CD14-positive monocyte (primary cell): ENCODE measurements at regions not wholly inside any gene's neighbourhood (a gene's known extent, or its start where the extent isn't known, plus 50 kb on each side); places are given as distances from the start of the nearest gene placed in this dataset.

ENCODE experiments used
- DNase-seq, 3 donors: peaks; one replicate each; pipeline ENCODE4 v3.0.0-alpha.2; 2011 to 2022
- H2AFZ ChIP-seq: 2 replicates; pipeline ENCODE4 v1.6.0; 2012; ENCODE audit warnings: mild to moderate bottlenecking, low read depth, low read length, inconsistent platforms; ENCODE audit not compliant: insufficient read depth, poor library complexity, severe bottlenecking
- H3K27ac ChIP-seq, 2 donors: 1 replicate in 1 of 2; 2 replicates in 1 of 2; pipeline ENCODE4 v1.5.1; 2012 to 2013; ENCODE audit warnings: low read length in 2 of 2, control low read depth in 1 of 2, inconsistent platforms in 1 of 2, low read depth in 1 of 2, mild to moderate bottlenecking in 1 of 2
- H3K27me3 ChIP-seq, 2 donors: one replicate each; pipeline versions ENCODE4 v1.6.0 to v1.6.1; 2011 to 2013; ENCODE audit warnings: low read length in 2 of 2; ENCODE audit not compliant: control insufficient read depth in 2 of 2, insufficient read depth in 2 of 2
- H3K36me3 ChIP-seq, 2 donors: replicated peaks in 1 of 2; 1 replicate in 1 of 2; 2 replicates in 1 of 2; pipeline versions ENCODE4 v1.5.1 to v1.6.1; 2012 to 2013; ENCODE audit warnings: low read length in 2 of 2, control low read depth in 1 of 2, inconsistent platforms in 1 of 2, mild to moderate bottlenecking in 1 of 2; ENCODE audit not compliant: insufficient read depth in 2 of 2, control insufficient read depth in 1 of 2
- H3K4me1 ChIP-seq, 2 donors: 1 replicate in 1 of 2; 2 replicates in 1 of 2; pipeline versions ENCODE4 v1.5.1 to v1.6.1; 2012 to 2013; ENCODE audit warnings: low read length in 2 of 2, control low read depth in 1 of 2, inconsistent platforms in 1 of 2, mild to moderate bottlenecking in 1 of 2, moderate library complexity in 1 of 2; ENCODE audit not compliant: insufficient read depth in 2 of 2, control insufficient read depth in 1 of 2
- H3K4me2 ChIP-seq: replicated peaks from 2 replicates; pipeline ENCODE3; 2012; ENCODE audit warnings: low read length, moderate library complexity, mild to moderate bottlenecking; ENCODE audit not compliant: poor library complexity, severe bottlenecking; ENCODE audit errors: extremely low read depth
- H3K4me3 ChIP-seq, 3 experiments: fragments of 200-600 bp in 1 of 3; sonication (generic) in 1 of 3; replicated peaks in 1 of 3; 1 replicate in 2 of 3; 2 replicates in 1 of 3; pipeline ENCODE4 v1.5.1; 2011 to 2013; ENCODE audit warnings: low read length in 3 of 3, mild to moderate bottlenecking in 3 of 3, control low read depth in 2 of 3, low read depth in 2 of 3, inconsistent platforms in 1 of 3, moderate library complexity in 1 of 3
- H3K79me2 ChIP-seq: 2 replicates; pipeline ENCODE4 v1.6.0; 2012; ENCODE audit warnings: mild to moderate bottlenecking, control low read depth, inconsistent platforms, low read length, moderate library complexity; ENCODE audit not compliant: insufficient read depth
- H3K9ac ChIP-seq: 2 replicates; pipeline ENCODE4 v1.6.0; 2017; ENCODE audit warnings: low read length, mild to moderate bottlenecking; ENCODE audit not compliant: insufficient read depth, poor library complexity, severe bottlenecking
- H3K9me3 ChIP-seq, 2 donors: replicated peaks in 1 of 2; 1 replicate in 1 of 2; 2 replicates in 1 of 2; pipeline versions ENCODE4 v1.5.1 to v1.6.1; 2012 to 2013; ENCODE audit warnings: low read length in 2 of 2, control low read depth in 1 of 2; ENCODE audit not compliant: control insufficient read depth in 1 of 2, insufficient read depth in 1 of 2
- H4K20me1 ChIP-seq: 2 replicates; pipeline ENCODE4 v1.6.0; 2012; ENCODE audit warnings: mild to moderate bottlenecking, low read length, control low read depth, moderate library complexity; ENCODE audit not compliant: insufficient read depth
- H3K27ac Mint-ChIP-seq, 7 donors: one replicate each; pipeline ENCODE4 v1.8.0; 2020; ENCODE audit warnings: mild to moderate bottlenecking in 7 of 7, mixed read lengths in 7 of 7, moderate library complexity in 6 of 7, inconsistent platforms in 2 of 7
- H3K27me3 Mint-ChIP-seq, 3 donors: one replicate each; pipeline ENCODE4 v1.8.0; 2021 to 2022; ENCODE audit warnings: low read depth in 3 of 3, mild to moderate bottlenecking in 3 of 3, mixed read lengths in 3 of 3, moderate library complexity in 3 of 3, inconsistent platforms in 1 of 3
- H3K36me3 Mint-ChIP-seq, 2 donors: one replicate each; pipeline ENCODE4 v1.8.0; 2020; ENCODE audit warnings: mixed read lengths in 2 of 2, inconsistent platforms in 1 of 2, mild to moderate bottlenecking in 1 of 2
- H3K4me1 Mint-ChIP-seq: one replicate; pipeline ENCODE4 v1.8.0; 2020; ENCODE audit warnings: mild to moderate bottlenecking, mixed read lengths
- H3K4me3 Mint-ChIP-seq, 2 donors: one replicate each; pipeline ENCODE4 v1.8.0; 2020; ENCODE audit warnings: mild to moderate bottlenecking in 2 of 2, mixed read lengths in 2 of 2, moderate library complexity in 1 of 2
- H3K9me3 Mint-ChIP-seq, 7 donors: one replicate each; pipeline ENCODE4 v1.8.0; 2020 to 2022; ENCODE audit warnings: mixed read lengths in 7 of 7, mild to moderate bottlenecking in 6 of 7, moderate library complexity in 6 of 7, inconsistent platforms in 2 of 7
- CTCF ChIP-seq: fragments of 200-600 bp; IDR thresholded peaks from one replicate; pipeline ENCODE4 v1.8.0; 2022; ENCODE audit warnings: antibody characterized with exemption, mild to moderate bottlenecking
- WGBS: methylation state at CpG from one replicate; pipeline ENCODE4 v1.1.5; 2013; ENCODE audit warnings: missing lambda C conversion rate; ENCODE audit not compliant: insufficient coverage; 5-methylcytosine and 5-hydroxymethylcytosine counted together
- intact Hi-C, 2 donors: fragments of 100-400 bp; cut with micrococcal nuclease; formaldehyde crosslinking; loops; one replicate each; pipeline versions ENCODE4 v1.15.0 to v1.15.1; 2023

GRCh38 chr15:35305946-35306345 lies 220.9 kb upstream of the NANOGP8 start:
- intact Hi-C loops: no loop called here
- DNase-seq: no peak
- no peaks in the 10 kb centered on the region for H3K36me3 ChIP-seq
- H3K9ac ChIP-seq: no peak overlapping the region
- no peak overlapping the region for H3K4me3 Mint-ChIP-seq
- no peaks in the 10 kb centered on the region for H4K20me1 ChIP-seq
- no peaks in the 10 kb centered on the region for H3K9me3 ChIP-seq
- no peak overlapping the region for H3K27ac Mint-ChIP-seq
- H3K4me1 ChIP-seq: no peaks in the 10 kb centered on the region
- TF ChIP-seq CTCF: no peak
- H2AFZ ChIP-seq: no peak overlapping the region
- no peaks in the 10 kb centered on the region for H3K79me2 ChIP-seq
- H3K27me3 ChIP-seq: no peaks in the 10 kb centered on the region
- no peaks in the 10 kb centered on the region for H3K27me3 Mint-ChIP-seq
- H3K9me3 Mint-ChIP-seq: peaks cover 0 to 2% (median 0%) of the 10 kb centered on the region in 7 donors
- H3K4me3 ChIP-seq: no peak overlapping the region
- no peaks in the 10 kb centered on the region for H3K36me3 Mint-ChIP-seq
- H3K27ac ChIP-seq: no peak overlapping the region
- peaks cover 3% of the 10 kb centered on the region for H3K4me1 Mint-ChIP-seq
- H3K4me2 ChIP-seq: no peak overlapping the region

GRCh38 chr15:35305031-35305550 lies 220.0 kb upstream of the NANOGP8 start:
- H4K20me1 ChIP-seq: no peaks in the 10 kb centered on the region
- no peak for DNase-seq
- Mint-ChIP-seq H3K9me3 (peaks cover 0 to 2% (median 0%) of the 10 kb centered on the region in 7 donors), H3K4me1 (peaks cover 3% of the 10 kb centered on the region), H3K36me3 (no peaks in the 10 kb centered on the region), H3K27me3 (no peaks in the 10 kb centered on the region), H3K4me3 (no peak overlapping the region), H3K27ac (no peak overlapping the region)
- intact Hi-C loops: no loop called here
- TF ChIP-seq CTCF: no peak
- H3K27ac ChIP-seq: no peak overlapping the region
- H3K4me1 ChIP-seq: no peaks in the 10 kb centered on the region
- H3K4me3 ChIP-seq: no peak overlapping the region
- H3K36me3 ChIP-seq: no peaks in the 10 kb centered on the region
- no peaks in the 10 kb centered on the region for H3K9me3 ChIP-seq
- H3K4me2 ChIP-seq: no peak overlapping the region
- H2AFZ ChIP-seq: no peak overlapping the region
- no peaks in the 10 kb centered on the region for H3K79me2 ChIP-seq
- WGBS: no CpG with 5 or more reads among the region's 2 CpGs
- H3K9ac ChIP-seq: no peak overlapping the region
- H3K27me3 ChIP-seq: no peaks in the 10 kb centered on the region
